ENCODE measurements at regions not wholly inside any gene's neighbourhood (a gene's known extent, or its start where the extent isn't known, plus 50 kb on each side); places are given as distances from the start of the nearest gene placed in this dataset.

DNA sequence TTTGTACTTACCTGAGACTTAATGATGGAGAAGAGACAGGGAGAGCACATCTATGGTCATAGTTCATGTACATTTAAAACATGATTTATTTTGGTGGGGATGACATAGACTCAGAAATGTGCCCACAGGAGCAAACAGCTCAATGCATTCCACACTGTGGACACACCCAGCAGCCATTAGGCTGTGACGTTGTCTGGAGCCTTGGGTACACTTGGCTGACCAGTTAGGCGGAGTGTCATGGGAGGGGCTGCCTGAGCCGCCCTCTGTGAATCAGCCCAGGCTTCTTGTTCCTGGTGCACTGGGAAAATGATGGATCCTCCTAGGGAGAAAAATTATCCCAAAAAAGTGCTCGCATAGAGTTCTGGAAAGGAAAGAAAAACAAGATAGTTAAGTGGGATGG is 231.0 kb upstream of the GMDS start:
- no peak for TF ChIP-seq REST (IDR thresholded peaks at IDR 0.05; ENCODE audit: low read depth)
- TF ChIP-seq, protein P1, sequence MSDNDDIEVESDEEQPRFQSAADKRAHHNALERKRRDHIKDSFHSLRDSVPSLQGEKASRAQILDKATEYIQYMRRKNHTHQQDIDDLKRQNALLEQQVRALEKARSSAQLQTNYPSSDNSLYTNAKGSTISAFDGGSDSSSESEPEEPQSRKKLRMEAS (IDR thresholded peaks at IDR 0.05): no peak
- no peak for TF ChIP-seq NFIC (IDR thresholded peaks at IDR 0.05)
- TF ChIP-seq EP300 (IDR thresholded peaks at IDR 0.05; ENCODE audit: borderline replicate concordance): no peak
- TF ChIP-seq FOXM1 (IDR thresholded peaks at IDR 0.05; ENCODE audit: borderline replicate concordance, low read depth): no peak
- no peak for TF ChIP-seq EGR1 (IDR thresholded peaks at IDR 0.05)
- no peak for TF ChIP-seq USF1 (IDR thresholded peaks at IDR 0.05)
